ENCODE measurements at regions not wholly inside any gene's neighbourhood (a gene's known extent, or its start where the extent isn't known, plus 50 kb on each side); places are given as distances from the start of the nearest gene placed in this dataset.
"Not testable (repeated sequence)": the region's sequence is repeated elsewhere in the genome, so short reads cannot be mapped to it uniquely, and the experiment has no call there.

GRCh38 chr6:85923013-85923430 lies 280.3 kb upstream of the SYNCRIP start:
- Histone ChIP-seq H3K9me3 (ENCODE audit: low read depth, low read length) (no peaks in the 10 kb centered on the region), H3K9ac (ENCODE audit: insufficient read length) (no peak overlapping the region), H3K36me3 (ENCODE audit: insufficient read depth, low read length) (no peaks in the 10 kb centered on the region), H3K4me3 (no peak overlapping the region), H3K27ac (no peak overlapping the region)
- peak; percentile 30 for DNase-seq (ENCODE audit: low read depth, low spot score)
- no peak for TF ChIP-seq POLR2AphosphoS5 (IDR thresholded peaks at IDR 0.05; ENCODE audit: borderline replicate concordance, low read depth, low read length)
- TF ChIP-seq FOXP2 (optimal IDR thresholded peaks at IDR 0.05; ENCODE audit: control extremely low read depth, extremely low read length, insufficient read depth) = no peak
- TF ChIP-seq EZH2 (IDR thresholded peaks at IDR 0.05) = no peak

- no peak for DNase-seq (ENCODE audit: low read depth, low spot score)
- Histone ChIP-seq H3K9me3 (ENCODE audit: low read depth, low read length) (no peaks in the 10 kb centered on the region), H3K36me3 (ENCODE audit: insufficient read depth, low read length) (no peaks in the 10 kb centered on the region), H3K27ac (no peak overlapping the region), H3K4me3 (no peak overlapping the region), H3K9ac (ENCODE audit: insufficient read length) (no peak overlapping the region)
- no peak for TF ChIP-seq POLR2AphosphoS5 (IDR thresholded peaks at IDR 0.05; ENCODE audit: borderline replicate concordance, low read depth, low read length)
- TF ChIP-seq EZH2 (IDR thresholded peaks at IDR 0.05) = no peak
- no peak for TF ChIP-seq FOXP2 (optimal IDR thresholded peaks at IDR 0.05; ENCODE audit: control extremely low read depth, extremely low read length, insufficient read depth)
Observed at GRCh38 chr6:85920782-85921181, 278.1 kb upstream of the SYNCRIP start.

DNA sequence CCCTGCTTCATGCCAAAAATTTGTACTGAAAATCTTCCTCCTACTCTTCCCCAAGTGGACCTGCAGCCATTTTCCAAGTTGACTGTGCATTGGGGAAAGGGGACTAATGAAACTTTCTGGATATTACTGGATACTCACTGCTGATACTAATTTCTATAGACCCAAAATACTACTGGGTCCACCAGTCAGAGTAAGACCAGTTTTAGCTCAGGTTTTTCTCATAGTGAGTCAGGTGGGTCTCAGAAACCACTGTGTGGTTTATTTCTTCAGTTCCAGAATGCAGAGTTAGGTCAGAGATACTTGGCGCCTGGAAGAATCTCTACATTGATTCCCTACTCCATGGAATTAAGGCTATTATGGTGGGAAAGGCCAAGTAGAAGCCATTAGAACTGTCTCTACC lies 274.8 kb upstream of the SYNCRIP start:
- H3K27ac ChIP-seq = no peak overlapping the region
- no peaks in the 10 kb centered on the region for H3K9me3 ChIP-seq (ENCODE audit: low read depth, low read length)
- no peak for TF ChIP-seq EZH2 (IDR thresholded peaks at IDR 0.05)
- TF ChIP-seq FOXP2 (optimal IDR thresholded peaks at IDR 0.05; ENCODE audit: control extremely low read depth, extremely low read length, insufficient read depth) = no peak
- no peak for TF ChIP-seq POLR2AphosphoS5 (IDR thresholded peaks at IDR 0.05; ENCODE audit: borderline replicate concordance, low read depth, low read length)
- no peak for DNase-seq (ENCODE audit: low read depth, low spot score)
- no peaks in the 10 kb centered on the region for H3K36me3 ChIP-seq (ENCODE audit: insufficient read depth, low read length)
- H3K4me3 ChIP-seq = no peak overlapping the region
- H3K9ac ChIP-seq (ENCODE audit: insufficient read length) = no peak overlapping the region

DNA sequence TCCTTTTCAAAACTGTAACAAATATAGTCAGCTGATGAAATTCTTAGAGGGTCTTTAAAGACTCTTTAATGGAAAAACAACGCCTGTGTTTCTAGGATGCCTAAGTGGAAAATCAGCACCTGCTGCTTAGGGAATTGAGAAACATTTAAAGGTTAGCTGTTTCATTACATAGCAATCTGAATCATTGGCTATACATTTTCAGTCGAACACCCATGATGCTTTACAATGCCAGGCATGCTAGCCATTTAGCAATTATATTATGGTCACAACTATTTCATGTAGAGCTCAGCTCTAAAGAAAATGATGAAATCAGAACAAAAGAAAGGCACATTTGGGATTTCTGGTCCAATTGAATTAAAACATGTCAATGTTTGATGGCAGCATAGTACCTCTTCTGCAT lies 270.3 kb upstream of the SYNCRIP start:
- Histone ChIP-seq H3K9me3 (ENCODE audit: low read depth, low read length) (no peaks in the 10 kb centered on the region), H3K27ac (no peak overlapping the region), H3K36me3 (ENCODE audit: insufficient read depth, low read length) (no peaks in the 10 kb centered on the region), H3K4me3 (no peak overlapping the region), H3K9ac (ENCODE audit: insufficient read length) (no peak overlapping the region)
- no peak for DNase-seq (ENCODE audit: low read depth, low spot score)
- TF ChIP-seq POLR2AphosphoS5 (IDR thresholded peaks at IDR 0.05; ENCODE audit: borderline replicate concordance, low read depth, low read length) (no peak), EZH2 (IDR thresholded peaks at IDR 0.05) (no peak), FOXP2 (optimal IDR thresholded peaks at IDR 0.05; ENCODE audit: control extremely low read depth, extremely low read length, insufficient read depth) (no peak)

GRCh38 chr6:85912582-85912981 lies 269.9 kb upstream of the SYNCRIP start:
- no peak for DNase-seq (ENCODE audit: low read depth, low spot score)
- TF ChIP-seq POLR2AphosphoS5 (IDR thresholded peaks at IDR 0.05; ENCODE audit: borderline replicate concordance, low read depth, low read length) (no peak), FOXP2 (optimal IDR thresholded peaks at IDR 0.05; ENCODE audit: control extremely low read depth, extremely low read length, insufficient read depth) (no peak), EZH2 (IDR thresholded peaks at IDR 0.05) (no peak)
- H3K27ac ChIP-seq = no peak overlapping the region
- H3K36me3 ChIP-seq (ENCODE audit: insufficient read depth, low read length) = no peaks in the 10 kb centered on the region
- H3K4me3 ChIP-seq = no peak overlapping the region
- no peaks in the 10 kb centered on the region for H3K9me3 ChIP-seq (ENCODE audit: low read depth, low read length)
- H3K9ac ChIP-seq (ENCODE audit: insufficient read length) = no peak overlapping the region

- no peak overlapping the region for H3K9ac ChIP-seq (ENCODE audit: insufficient read length)
- no peak overlapping the region for H3K4me3 ChIP-seq
- TF ChIP-seq POLR2AphosphoS5 (IDR thresholded peaks at IDR 0.05; ENCODE audit: borderline replicate concordance, low read depth, low read length) = no peak
- no peak for TF ChIP-seq EZH2 (IDR thresholded peaks at IDR 0.05)
- TF ChIP-seq FOXP2 (optimal IDR thresholded peaks at IDR 0.05; ENCODE audit: control extremely low read depth, extremely low read length, insufficient read depth) = no peak
- DNase-seq (ENCODE audit: low read depth, low spot score) = no peak
- H3K36me3 ChIP-seq (ENCODE audit: insufficient read depth, low read length) = no peaks in the 10 kb centered on the region
- H3K27ac ChIP-seq = no peak overlapping the region
- no peaks in the 10 kb centered on the region for H3K9me3 ChIP-seq (ENCODE audit: low read depth, low read length)
Observed at GRCh38 chr6:85911067-85911466, 268.4 kb upstream of the SYNCRIP start.

DNA sequence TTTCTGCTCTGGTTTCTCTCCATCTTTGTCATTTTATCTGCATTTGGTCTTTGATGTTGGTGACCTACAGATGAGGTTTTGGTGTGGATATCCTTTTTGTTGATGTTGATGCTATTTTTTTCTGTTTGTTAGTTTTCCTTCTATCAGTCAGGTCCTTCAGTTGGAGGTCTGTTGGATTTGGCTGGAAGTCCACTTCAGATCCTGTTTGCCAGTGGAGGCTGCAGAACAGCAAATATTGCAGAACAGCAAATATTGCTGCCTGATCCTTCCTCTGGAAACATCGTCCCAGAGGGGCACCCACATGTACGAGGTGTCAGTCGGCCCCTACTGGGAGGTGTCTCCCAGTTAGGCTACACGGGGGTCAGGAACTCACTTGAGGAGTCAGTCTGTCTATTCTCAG lies 265.4 kb upstream of the SYNCRIP start:
- H3K9ac ChIP-seq (ENCODE audit: insufficient read length); H3K4me3 ChIP-seq; H3K9me3 ChIP-seq (ENCODE audit: low read depth, low read length); H3K36me3 ChIP-seq (ENCODE audit: insufficient read depth, low read length); DNase-seq (ENCODE audit: low read depth, low spot score); H3K27ac ChIP-seq: not testable (repeated sequence)

GRCh38 chr6:85892346-85892745 lies 249.7 kb upstream of the SYNCRIP start:
- TF ChIP-seq EZH2 (IDR thresholded peaks at IDR 0.05) (no peak), POLR2AphosphoS5 (IDR thresholded peaks at IDR 0.05; ENCODE audit: borderline replicate concordance, low read depth, low read length) (no peak), FOXP2 (optimal IDR thresholded peaks at IDR 0.05; ENCODE audit: control extremely low read depth, extremely low read length, insufficient read depth) (no peak)
- no peak overlapping the region for H3K9ac ChIP-seq (ENCODE audit: insufficient read length)
- H3K4me3 ChIP-seq = no peak overlapping the region
- DNase-seq (ENCODE audit: low read depth, low spot score) = no peak
- H3K36me3 ChIP-seq (ENCODE audit: insufficient read depth, low read length) = no peaks in the 10 kb centered on the region
- H3K27ac ChIP-seq = no peak overlapping the region
- H3K9me3 ChIP-seq (ENCODE audit: low read depth, low read length) = no peaks in the 10 kb centered on the region

GRCh38 chr6:85887461-85887860 lies 244.8 kb upstream of the SYNCRIP start:
- Histone ChIP-seq H3K27ac (no peak overlapping the region), H3K9me3 (ENCODE audit: low read depth, low read length) (no peaks in the 10 kb centered on the region), H3K4me3 (no peak overlapping the region), H3K9ac (ENCODE audit: insufficient read length) (no peak overlapping the region), H3K36me3 (ENCODE audit: insufficient read depth, low read length) (no peaks in the 10 kb centered on the region)
- no peak for TF ChIP-seq FOXP2 (optimal IDR thresholded peaks at IDR 0.05; ENCODE audit: control extremely low read depth, extremely low read length, insufficient read depth)
- no peak for TF ChIP-seq EZH2 (IDR thresholded peaks at IDR 0.05)
- TF ChIP-seq POLR2AphosphoS5 (IDR thresholded peaks at IDR 0.05; ENCODE audit: borderline replicate concordance, low read depth, low read length) = no peak
- DNase-seq (ENCODE audit: low read depth, low spot score) = no peak

All from SK-N-MC (cell line).